ENCODE measurements at regions not wholly inside any gene's neighbourhood (a gene's known extent, or its start where the extent isn't known, plus 50 kb on each side); places are given as distances from the start of the nearest gene placed in this dataset.

DNA sequence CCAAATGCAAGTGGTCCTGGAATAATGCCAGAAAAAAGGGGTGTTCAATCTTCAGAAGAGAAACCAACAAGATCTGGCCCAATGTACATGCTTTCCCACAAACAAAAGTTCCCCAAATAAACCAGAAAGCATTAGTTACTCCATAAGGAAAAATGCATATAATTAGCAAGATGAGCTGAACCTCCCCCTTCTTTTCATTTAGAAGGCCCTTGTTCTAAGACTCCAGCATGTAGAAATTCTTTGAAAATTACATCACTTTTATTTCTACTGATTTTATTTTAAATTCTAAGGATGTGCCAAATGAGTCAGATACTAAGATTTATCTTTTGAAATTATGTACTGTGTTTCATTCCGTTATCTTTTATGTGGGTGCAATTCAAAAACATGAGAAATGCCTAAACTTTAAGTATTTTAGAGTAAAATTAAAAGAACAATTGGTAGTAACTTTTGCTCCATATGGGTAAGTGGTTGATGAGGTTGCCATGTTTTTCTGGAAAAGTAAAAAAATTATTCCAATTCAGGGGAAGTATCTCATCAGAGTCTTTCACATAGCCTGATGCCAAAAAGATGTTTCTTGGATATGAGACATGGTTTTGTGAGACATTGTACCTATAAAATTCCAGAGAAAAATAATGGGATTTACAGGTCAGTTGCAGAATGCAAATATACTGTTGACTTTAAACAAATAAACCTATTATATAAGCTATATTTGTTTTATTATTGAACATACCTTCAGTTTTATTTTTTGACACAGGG is 106.5 kb upstream of the CCDC112 start:
- no peak for DNase-seq

DNA sequence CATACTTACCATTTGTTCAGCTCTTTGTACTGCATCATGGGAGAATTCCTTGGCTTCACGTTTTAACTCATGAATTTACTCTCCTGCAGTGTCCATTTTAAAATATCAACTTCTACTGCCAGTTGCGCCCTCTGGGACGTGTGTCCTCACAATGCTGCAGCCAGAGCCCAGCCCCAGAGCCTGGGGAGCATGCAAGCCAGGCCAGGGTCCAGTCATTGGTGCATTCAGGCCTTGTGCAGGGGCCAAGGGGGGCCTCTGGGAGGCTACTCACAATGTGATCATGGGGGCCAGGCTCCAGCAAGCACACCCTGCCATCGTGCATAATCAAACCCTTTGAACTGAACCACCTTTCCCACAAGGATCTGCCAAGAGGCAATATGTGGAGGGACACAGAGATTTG is 105.6 kb upstream of the CCDC112 start:
- no peak for DNase-seq

DNA sequence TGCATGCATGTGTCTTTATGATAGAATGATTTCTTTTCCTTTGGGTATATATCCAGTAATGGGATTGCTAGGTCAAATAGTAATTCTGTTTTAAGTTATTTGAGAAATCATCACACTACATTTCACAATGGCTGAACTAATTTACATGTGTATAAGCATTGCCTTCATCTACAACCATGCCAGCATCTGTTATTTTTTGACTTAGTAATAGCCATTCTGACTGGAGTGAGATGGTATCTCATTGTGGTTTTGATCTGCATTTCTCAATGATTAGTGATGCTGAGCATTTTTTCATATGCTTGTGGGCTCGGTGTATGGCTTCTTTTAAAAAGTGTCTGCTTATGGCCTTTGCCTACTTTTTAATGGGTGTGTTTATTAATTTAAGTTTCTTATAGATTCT is 102.3 kb upstream of the CCDC112 start:
- no peak for DNase-seq

DNA sequence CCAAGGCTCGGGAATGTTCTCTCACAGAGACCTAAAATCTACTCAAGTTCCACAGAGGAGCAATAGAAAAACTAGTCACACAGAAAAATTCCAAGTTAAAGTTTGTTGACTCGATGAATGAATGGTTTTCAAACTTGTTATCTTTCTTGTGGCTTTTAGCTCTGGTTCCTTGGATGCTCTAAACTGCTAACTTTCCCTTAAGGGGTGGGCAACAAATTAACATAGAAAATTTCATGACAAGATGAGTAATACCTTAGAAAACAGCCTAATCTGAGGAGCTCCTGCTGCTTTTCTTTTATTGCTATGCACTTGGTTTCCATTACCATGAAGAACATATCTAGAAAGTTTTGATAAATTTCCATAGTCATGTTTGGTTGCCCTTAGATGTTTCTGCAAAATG is 100.2 kb upstream of the CCDC112 start:
- no peak for DNase-seq

DNA sequence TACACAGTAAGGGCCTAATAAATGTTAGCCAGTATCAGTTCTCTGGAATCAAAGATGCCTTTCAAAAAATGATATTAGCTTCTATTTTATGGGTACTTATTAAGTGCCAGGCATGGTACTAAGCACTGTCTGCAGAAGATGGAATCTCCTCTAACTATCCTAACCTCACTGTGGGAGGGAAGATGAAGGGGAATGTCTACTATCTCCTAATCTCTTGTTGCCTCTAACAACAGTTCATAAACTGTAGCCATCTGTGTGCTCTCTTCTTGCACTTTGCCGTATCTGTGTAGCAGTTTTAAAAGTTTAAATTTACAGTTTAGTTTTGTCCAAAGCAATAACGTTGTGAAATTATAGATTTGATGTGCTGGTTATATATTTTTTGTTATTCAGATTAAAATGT is 99.6 kb upstream of the CCDC112 start:
- no peak for DNase-seq

DNA sequence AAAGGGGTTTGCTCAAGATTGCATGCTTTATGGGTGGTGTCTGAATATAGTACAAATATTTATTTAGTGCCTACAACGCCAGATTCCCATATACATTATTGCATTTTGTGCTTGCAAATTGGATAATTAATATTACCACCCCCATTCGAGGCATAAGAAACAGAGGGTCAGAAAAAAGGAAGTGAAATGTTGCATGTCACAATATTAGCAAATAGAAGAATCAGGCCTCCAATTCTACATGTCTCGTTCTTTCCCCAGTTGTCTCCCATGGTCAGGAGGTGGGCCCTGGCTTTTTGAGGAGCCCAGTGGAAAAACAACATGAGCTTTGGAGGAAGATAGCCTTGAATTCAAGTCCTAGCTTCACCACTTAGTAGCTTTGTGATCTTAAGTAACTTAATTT is 98.1 kb upstream of the CCDC112 start:
- no peak for DNase-seq

DNA sequence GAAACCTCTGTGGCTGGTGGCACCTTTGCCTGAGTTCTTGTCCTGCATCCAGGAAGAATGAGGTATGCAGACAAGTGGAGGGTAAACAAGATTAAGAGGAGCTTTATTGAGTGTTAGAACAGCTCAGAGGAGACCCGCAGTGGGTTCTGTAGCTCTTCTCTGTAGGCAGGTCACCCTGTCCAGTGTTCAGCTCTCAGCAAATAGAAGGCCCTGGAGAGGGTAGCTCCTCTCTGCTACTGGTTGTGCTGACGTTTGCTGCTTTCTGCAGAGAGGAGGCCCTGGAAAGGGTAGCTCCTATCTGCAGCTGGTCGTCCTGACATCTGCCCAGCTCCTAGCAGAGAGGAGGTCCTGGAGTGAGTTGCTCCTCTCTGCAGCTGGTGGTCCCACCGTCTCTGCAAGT is 96.8 kb upstream of the CCDC112 start:
- no peak for DNase-seq

DNA sequence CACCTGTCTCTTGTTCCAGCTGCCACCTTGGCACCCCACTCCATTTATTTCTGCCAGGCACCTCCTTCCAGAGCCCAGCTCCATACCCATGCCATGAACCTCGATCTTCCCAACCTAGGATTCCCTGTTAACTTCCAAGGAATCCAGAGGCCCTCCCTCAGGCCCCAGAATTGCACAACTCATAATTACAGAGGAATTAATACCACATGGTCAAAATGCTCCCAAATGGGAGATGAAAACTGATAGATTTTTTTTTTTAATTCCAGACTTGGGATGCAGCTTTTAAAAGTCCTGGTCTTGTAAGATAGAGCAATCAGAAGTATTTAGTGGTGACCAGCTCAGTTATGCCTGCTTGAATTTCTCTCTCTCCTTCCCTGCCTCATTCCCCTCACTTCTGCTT is 96.2 kb upstream of the CCDC112 start:
- no peak for DNase-seq

DNA sequence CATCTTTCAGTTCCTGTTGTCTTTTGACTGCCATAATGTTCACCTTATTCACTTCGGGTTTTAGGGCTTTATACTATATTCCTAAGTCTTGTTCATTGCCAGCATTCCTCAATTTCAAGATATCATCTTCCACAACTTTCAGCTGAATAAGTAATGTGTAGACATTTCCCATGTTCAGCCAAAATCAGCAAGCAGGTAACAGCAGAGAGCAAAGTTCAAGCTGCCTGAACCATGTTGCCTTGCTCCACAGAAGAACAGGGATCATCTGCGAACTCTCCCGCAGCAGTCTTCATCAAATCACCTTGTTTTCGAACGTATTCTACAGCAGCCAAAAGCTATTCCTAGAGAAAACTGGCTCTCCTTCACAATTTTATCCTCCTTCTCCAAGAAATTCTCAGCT is 95.3 kb upstream of the CCDC112 start:
- no peak for DNase-seq

DNA sequence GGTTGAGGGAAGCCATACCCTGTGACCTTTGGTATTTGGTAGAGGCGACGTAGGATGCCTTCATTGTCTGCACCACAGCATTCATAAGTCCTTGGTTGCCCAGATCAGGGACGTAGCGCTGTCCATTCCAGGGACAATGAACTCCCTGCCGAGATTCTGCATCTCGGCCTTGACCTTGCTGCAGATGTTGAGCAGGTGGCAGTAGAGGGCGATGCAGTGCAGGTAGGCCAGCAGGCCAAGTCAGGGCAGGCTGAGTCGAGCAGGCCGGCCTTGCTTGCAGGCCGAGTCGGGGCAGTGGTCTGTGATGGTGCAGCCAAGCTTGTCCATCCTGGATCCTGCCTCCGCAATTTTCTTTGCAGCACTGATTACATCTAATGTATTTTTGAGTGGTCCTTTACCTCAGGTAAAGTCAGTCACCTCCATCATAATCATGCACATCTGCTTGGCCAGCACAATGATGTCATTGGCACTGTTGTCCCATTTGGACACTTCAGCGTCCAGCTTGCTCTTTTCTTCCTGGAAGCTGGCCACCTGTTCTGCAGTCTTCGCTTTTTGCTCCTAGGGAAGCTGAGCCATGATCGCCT is 93.4 kb upstream of the CCDC112 start:
- peak in 1 of 4 experiments; percentile 18 for DNase-seq

DNA sequence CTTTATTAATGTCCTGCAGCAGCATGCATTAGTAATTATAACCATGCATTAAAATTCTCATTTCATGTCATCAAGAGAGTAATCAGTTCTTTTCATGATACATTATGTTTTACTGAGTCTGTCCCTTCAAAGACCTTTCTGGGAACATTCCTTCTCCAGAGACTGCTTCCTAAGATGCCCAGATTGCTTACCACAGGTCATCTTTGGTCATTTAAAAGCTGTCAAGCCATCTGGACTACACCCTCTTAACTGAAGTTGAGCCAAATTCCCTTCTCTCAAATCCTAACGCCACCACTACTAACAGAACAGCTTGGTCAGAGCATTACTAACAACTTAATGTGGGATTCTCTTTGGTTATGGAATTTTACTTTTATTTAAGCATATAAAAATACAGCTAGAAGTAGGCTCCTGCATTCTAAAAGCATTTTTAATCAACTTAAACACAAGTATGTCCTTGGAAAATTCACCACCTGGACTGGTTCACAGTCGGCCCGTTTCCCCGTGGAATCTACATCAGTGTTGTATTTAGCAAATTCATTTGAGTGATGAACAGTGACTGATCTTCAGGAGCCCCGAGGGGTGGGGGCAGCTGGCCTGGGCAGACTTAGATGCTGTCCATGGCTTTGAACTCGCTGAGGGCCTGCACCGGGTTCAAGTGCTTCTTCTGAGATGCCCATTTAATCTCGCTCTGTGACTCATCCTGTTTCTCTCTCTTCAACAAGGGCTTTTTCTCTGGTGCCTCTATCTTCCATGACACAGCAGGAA is 92.8 kb upstream of the CCDC112 start:
- no peak for DNase-seq

DNA sequence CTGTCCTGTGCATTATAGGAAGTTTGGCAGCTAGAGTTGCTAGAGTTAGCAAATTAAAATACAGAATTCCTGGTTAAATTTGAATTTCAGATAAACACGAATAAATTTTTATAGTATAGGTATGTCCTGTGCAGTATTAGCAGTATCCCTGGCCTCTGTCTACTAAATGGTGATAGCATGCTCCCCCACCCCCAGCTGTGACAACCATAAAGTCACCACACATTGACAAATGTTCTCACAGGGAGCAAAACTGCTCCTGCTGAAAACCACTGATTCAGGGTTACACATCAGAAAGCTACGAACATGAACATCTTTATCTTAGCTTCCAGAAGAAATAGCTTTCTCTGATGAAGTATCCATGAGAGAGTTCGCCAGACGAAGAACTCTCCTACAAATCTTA is 91.8 kb upstream of the CCDC112 start:
- DNase-seq, result no peak

DNA sequence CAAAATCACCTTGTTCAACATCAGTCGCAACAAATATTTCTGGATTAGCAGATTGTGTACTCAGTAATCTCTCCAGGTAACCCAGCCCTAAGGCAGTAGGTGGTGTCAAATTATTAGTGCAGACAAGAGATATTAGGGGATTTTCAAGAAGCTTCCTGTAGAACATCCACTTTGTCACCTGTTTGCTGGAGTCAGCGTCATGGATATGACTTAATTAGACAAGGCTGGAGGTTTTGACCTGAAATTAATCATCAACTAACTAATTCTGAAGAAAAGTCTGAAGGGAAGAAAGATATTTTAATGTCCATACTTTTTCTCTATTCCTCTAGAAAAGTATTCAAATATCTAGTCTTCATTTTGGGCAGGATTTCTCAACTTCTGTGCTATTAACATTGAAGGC is 91.4 kb upstream of the CCDC112 start:
- DNase-seq, result no peak

DNA sequence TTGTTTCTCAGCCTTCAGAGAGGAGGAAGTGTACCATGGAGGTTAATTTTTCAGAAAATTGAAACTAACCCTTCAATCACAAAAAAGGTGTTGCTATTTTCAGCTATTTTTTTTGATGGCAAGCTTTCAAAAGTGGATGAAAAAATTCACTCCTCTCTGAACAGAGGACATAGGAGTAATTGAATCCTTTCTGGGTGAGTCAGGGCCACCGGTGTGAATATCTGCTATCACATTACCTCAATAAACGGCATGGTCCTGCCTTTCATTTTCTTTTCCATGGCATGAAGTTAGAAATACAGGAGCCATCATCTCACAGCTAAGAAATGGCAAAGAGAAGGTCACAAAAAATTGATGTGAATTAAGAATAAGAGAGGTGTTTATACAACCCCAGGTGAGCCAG is 90.2 kb upstream of the CCDC112 start:
- DNase-seq, result no peak

DNA sequence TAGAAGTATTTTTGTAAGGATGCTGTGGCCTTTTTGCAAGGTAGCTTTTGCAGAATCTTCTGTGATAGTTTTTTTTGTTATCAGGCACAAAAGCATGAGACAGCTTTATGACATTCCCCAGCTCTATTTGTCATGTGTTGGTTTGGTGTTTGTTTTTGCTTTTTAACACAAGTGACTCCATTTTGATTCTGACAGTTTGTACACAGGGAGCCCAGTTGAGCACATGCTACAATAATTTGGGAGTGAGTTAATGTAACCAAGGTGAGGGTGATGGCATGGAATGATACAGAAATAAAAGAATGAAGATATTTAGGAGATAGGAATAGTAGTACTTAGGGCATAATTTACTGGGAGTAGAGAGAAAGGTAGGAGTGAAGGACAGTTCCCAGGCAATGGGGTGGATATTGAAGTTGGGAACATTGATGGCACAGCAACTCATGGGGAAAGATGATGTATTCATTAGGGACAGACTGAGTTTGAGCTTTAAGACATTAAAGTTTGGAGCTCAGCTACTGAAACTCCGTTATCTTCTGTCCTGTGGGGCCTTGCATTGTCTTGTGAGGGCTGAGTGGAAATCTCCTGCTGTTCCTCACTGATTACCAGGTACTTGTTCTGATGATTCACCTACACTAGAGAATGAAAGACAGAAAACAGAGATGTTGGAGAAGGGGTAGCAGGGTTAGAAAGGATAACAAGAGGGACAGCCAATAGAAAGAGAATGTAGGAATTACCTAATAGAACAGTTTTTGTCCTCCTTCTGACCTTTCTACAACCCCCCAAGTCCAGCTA is 88.3 kb upstream of the CCDC112 start:
- DNase-seq, result no peak

DNA sequence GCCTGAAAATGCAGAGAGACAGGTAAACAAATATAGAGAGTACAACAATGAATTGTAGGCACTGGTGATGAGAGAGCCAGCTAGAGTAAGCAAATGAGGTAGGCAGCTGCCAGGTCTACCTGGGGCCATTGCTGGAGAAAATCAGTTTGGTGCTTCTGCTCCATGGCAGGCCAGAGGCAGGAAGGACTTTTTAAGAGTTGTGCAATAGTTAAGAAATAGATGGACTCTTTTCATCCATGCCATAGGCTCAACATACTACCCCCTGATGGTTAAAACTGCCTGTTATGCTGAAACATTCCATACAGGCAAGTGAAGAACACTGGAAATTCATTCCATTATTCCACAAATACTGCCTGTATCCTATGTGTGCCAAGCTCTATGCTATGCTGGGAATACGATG is 86.5 kb upstream of the CCDC112 start:
- DNase-seq, result no peak

DNA sequence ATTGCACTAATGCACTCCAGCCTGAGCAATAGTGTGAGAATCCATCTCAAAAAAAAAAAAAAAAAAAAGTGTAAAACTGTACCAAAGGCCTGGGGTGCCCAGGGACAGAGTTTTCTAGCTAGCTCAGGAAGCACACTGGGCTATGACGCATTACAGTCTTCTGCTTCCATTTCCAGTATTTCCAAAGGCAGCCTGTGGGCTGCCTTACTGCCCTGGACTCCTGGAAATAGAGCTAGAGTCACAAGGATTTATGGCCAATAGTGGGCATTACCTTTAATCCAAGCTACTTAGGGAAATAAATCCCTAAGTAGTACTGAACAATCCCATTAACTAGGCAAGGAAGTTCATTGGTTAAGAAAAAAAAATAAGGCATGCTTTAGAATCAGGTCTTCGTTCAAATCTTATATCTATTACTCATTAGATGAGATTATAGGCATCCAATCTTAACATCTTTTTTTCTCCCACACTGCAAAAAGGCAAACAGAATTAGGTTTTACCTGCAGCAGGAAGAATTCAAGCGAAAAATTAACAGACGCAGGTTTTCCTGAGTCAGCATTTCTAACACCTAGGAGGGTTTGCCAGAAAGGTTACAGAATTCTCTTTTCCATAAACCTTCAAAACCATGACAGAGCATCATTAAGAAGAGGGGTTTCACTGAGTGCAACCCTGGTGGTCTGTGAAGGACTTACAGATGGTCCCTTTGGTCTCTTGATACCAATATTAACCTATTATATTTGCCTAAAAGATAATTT is 85.6 kb upstream of the CCDC112 start:
- no peak for DNase-seq

DNA sequence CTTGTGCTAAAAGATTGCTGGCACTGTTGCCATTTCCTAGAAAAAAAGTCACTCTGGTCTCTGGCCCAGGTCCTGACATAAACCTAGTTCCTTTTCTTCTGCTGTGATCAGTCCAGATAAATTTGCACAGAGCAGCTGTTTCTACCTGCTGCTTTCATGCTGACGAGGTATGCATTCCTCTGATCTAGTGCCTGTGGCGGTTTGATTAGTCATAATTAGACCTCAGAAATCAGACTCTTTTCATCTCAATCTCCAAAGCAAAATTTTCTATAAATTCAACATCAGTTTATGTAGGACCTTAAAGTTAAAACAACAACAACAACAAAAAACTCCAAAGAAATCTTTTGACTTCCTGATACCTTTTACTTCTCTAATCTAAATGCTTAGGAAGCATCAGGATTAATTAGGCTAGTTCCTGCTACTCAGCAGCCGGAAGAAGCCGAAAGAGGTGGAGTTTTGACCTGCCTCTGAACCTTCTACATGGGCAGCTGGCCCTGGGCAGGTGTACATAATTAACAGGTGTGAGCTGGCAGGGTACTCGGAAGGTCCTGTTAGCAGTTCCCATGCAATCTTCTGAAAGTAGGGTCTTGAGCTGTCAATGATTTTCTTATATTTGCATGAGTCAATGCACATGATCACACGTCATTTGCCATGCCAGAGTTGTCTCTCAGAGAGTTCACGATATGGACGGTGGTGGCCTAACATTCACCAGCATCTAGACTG is 83.3 kb upstream of the CCDC112 start:
- DNase-seq, result peak in 2 of 4 experiments; percentile 3 to 28

DNA sequence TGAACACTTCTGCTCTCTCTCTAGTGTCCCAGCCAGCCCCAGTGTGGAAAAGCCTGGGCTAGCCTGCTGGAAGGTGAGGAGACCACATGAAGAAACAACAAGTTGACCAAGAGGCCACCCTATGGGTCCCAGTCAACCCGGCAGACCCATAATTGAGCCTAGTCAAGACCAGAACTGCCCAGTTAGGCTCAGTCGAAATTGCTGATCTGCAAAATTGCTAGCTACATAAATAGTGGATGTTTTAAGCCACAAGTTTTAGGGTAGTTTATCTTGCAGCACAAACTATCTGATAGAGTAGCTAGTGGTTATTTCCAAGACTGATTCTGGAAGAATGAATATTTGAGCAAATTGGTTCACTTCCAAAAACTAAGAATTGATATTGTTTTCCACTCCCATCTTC is 82.3 kb upstream of the CCDC112 start:
- no peak for DNase-seq

DNA sequence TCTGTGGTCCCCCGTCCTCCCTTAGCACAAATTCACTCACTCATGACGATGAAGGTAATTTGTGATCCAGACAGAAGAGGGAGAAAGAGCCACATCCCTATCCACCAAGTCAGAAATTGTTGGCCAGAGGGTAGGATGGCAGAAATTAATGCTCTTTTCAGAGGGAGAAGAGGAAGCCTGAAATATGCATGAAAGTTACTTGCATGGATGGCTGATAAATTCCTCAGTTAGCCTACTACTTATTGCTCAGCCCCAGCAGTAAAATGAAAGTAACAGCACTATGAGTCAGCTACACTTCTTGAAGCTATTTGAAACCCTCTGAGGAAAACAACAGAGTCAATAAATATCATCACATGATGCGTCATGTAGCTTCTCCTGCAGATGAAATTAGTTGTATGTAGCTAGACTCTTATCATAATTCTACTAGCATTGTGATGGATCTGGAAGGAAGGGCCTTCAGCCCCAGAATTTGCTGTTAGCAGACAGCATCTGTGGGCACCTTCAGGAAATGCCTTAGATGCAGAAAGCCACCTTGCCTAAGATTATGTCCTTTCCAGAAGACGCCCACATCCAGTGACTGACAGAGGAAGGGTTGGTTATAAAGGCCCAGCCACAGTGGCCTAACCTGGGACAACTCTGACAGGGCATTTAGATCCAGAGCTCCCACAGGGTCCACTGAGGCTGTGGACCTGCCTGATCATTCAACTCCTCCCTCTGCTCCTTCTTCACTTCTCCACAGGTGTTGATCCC is 81.2 kb upstream of the CCDC112 start:
- DNase-seq, result peak; percentile 18 to 70 (median 48)

DNA sequence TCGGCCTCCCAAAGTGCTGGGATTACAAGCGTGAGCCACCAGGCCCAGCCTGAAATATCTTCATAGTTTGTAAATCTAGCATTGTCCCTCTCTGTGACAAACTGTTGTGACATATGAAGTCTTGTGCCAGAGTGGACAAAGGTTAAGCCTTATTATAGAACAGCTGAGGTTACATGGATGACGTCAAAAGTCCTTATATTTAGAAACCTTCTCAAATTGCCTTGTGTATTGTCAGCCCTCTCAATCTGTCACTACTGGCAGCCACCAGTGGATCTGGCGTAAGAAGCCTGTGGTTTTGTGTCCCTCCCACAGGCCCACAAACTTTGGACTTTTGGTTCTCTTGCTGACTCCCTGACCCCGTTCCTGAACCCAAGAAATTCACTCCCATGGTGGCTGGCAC is 79.4 kb upstream of the CCDC112 start:
- peak; percentile 71 to 93 (median 81) for DNase-seq

Measured in suppressor macrophage (primary cell).